ENCODE measurements at regions not wholly inside any gene's neighbourhood (a gene's known extent, or its start where the extent isn't known, plus 50 kb on each side); places are given as distances from the start of the nearest gene placed in this dataset.

GRCh38 chr15:29997499-29997898 is 85.3 kb upstream of the GOLGA8J start (continued):
- TF ChIP-seq POLR2A (IDR thresholded peaks at IDR 0.05; ENCODE audit: control extremely low read depth in 1 of 2, low read depth in 2 of 2, low read length in 2 of 2): no peak
- no peak for TF ChIP-seq JUND (IDR thresholded peaks at IDR 0.05; ENCODE audit: low read length)
- TF ChIP-seq SP4 (IDR thresholded peaks at IDR 0.05; ENCODE audit: low read length): no peak
- TF ChIP-seq JUN (IDR thresholded peaks at IDR 0.05; ENCODE audit: low read depth, low read length): no peak
- no peak for TF ChIP-seq FOSL1 (IDR thresholded peaks at IDR 0.05; ENCODE audit: insufficient read depth, low read depth, low read length)
